GM23248 (cell line): ENCODE measurements at regions not wholly inside any gene's neighbourhood (a gene's known extent, or its start where the extent isn't known, plus 50 kb on each side); places are given as distances from the start of the nearest gene placed in this dataset.

Experiments used
- EZH2 ChIP-seq: fragments of 200-600 bp; sonication (generic); IDR thresholded peaks from 2 replicates; pipeline ENCODE4 v1.6.1; 2018; ENCODE audit warnings: antibody characterized with exemption, mild to moderate bottlenecking; ENCODE audit not compliant: insufficient read depth, poor library complexity, severe bottlenecking
- EZH2phosphoT487 ChIP-seq: fragments of 200-600 bp; sonication (generic); IDR thresholded peaks from 2 replicates; pipeline ENCODE4 v1.6.1; 2018; ENCODE audit warnings: antibody characterized with exemption, moderate library complexity, mild to moderate bottlenecking, low read depth; ENCODE audit not compliant: insufficient read depth

GRCh38 chr19:31092274-31092673 is 257.0 kb downstream of the TSHZ3 start:
- TF ChIP-seq EZH2 (no peak), EZH2phosphoT487 (no peak)
